ENCODE measurements at regions not wholly inside any gene's neighbourhood (a gene's known extent, or its start where the extent isn't known, plus 50 kb on each side); places are given as distances from the start of the nearest gene placed in this dataset.
"Not testable (repeated sequence)": the region's sequence is repeated elsewhere in the genome, so short reads cannot be mapped to it uniquely, and the experiment has no call there.

GRCh38 chr22:25409240-25409639, 155.2 kb upstream of the GRK3 start:
- Histone ChIP-seq H3K4me1 (ENCODE audit: insufficient read depth) (no peaks in the 10 kb centered on the region), H3K4me3 (ENCODE audit: low read depth, low read length) (no peak overlapping the region), H3K36me3 (ENCODE audit: insufficient read depth) (no peaks in the 10 kb centered on the region), H3K27ac (ENCODE audit: low read depth) (no peak overlapping the region)
- no peak for DNase-seq (ENCODE audit: extremely low spot score)
- WGBS: 69% methylated on average over 3 of the region's 3 CpGs

DNA sequence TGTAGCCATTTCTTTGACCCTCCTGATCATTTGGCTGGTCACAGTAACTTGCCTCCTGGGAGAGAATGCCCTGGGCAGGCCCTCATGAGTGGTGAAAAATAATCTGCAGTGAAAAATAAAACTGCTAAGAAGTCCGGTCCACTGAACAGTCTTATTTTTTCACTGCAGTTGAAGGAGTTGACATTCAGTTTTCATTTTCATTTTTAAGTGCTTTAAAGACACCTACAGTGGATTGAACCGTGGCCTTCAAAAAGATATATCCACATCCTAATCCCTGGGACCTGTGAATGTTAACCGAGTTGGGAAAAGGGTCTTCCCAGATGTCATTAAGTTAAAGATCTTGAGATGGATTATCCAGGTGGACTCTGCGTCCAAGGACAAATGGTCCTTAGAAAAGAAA, 153.6 kb upstream of the GRK3 start:
- Histone ChIP-seq H3K27ac (ENCODE audit: low read depth) (no peak overlapping the region), H3K4me1 (ENCODE audit: insufficient read depth) (no peaks in the 10 kb centered on the region), H3K4me3 (ENCODE audit: low read depth, low read length) (no peak overlapping the region), H3K36me3 (ENCODE audit: insufficient read depth) (no peaks in the 10 kb centered on the region)
- 86% methylated on average over 4 of the region's 4 CpGs for WGBS
- no peak for DNase-seq (ENCODE audit: extremely low spot score)

- DNase-seq (ENCODE audit: extremely low spot score): no peak
- 100% methylated on average over 1 of the region's 1 CpG for WGBS
- H3K27ac ChIP-seq (ENCODE audit: low read depth): no peak overlapping the region
- H3K4me1 ChIP-seq (ENCODE audit: insufficient read depth): no peaks in the 10 kb centered on the region
- H3K4me3 ChIP-seq (ENCODE audit: low read depth, low read length): no peak overlapping the region
- H3K36me3 ChIP-seq (ENCODE audit: insufficient read depth): no peaks in the 10 kb centered on the region
These were observed 150.9 kb upstream of the GRK3 start for GRCh38 chr22:25413620-25414019.

DNA sequence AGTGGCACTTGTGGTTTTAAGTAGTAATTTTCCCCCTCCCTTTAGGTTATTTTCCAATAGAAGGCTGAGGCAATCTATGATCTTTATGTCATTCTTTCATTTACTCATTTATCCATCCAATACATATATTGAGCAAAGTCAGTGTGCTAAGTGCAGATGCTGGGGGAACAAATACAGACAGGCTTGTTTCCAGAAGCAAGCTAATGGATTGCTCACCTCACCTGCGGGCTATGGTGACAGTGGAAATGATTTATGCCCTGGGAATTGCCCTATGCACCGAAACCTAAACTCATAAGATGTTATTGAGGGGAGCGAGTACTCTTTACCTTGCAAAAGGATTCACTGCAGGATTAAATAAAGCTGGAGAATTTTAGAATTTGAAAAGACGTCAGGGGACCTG, 148.7 kb upstream of the GRK3 start:
- not testable (repeated sequence) for H3K4me3 ChIP-seq (ENCODE audit: low read depth, low read length); H3K4me1 ChIP-seq (ENCODE audit: insufficient read depth); DNase-seq (ENCODE audit: extremely low spot score); H3K27ac ChIP-seq (ENCODE audit: low read depth); H3K36me3 ChIP-seq (ENCODE audit: insufficient read depth)
- 49% methylated on average over 4 of the region's 4 CpGs for WGBS

- DNase-seq (ENCODE audit: extremely low spot score); H3K27ac ChIP-seq (ENCODE audit: low read depth); H3K4me1 ChIP-seq (ENCODE audit: insufficient read depth); H3K4me3 ChIP-seq (ENCODE audit: low read depth, low read length); H3K36me3 ChIP-seq (ENCODE audit: insufficient read depth): not testable (repeated sequence)
- WGBS: 89% methylated on average over 2 of the region's 2 CpGs
These were observed 146.6 kb upstream of the GRK3 start for GRCh38 chr22:25417826-25418225.

GRCh38 chr22:25419247-25420113, 145.0 kb upstream of the GRK3 start:
- WGBS: 8% methylated on average over 25 of the region's 25 CpGs
- Histone ChIP-seq H3K4me1 (ENCODE audit: insufficient read depth) (no peaks in the 10 kb centered on the region), H3K27ac (ENCODE audit: low read depth) (no peak overlapping the region), H3K4me3 (ENCODE audit: low read depth, low read length) (no peak overlapping the region), H3K36me3 (ENCODE audit: insufficient read depth) (no peaks in the 10 kb centered on the region)
- DNase-seq (ENCODE audit: extremely low spot score): no peak

GRCh38 chr22:25420114-25420441, 144.4 kb upstream of the GRK3 start:
- H3K27ac ChIP-seq (ENCODE audit: low read depth); H3K36me3 ChIP-seq (ENCODE audit: insufficient read depth); H3K4me1 ChIP-seq (ENCODE audit: insufficient read depth); DNase-seq (ENCODE audit: extremely low spot score); H3K4me3 ChIP-seq (ENCODE audit: low read depth, low read length): not testable (repeated sequence)
- WGBS: 38% methylated on average over 6 of the region's 6 CpGs

DNA sequence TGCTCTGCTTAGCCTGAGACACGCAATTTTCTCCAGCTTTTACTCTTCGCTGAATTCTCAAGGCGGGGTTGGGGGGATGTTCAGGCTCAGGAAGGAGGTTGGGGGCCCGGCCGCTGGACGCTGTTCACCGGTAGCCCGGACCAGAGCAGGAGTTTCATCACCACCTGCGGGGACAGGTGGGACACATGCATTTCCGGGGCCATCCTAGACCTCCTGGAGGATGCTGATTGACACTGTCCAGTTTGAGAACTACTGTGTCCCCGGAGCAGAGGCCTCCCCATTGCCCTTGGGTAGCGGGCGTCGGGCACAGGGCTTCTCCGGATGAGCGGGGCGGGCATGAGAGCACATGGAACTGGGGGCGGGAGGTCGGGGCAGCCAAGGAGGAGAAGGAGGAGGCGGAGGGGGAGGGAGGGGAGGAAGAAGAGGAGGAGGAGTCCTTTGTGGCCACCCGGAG, 144.0 kb upstream of the GRK3 start:
- Histone ChIP-seq H3K27ac (ENCODE audit: low read depth) (no peak overlapping the region), H3K4me1 (ENCODE audit: insufficient read depth) (no peaks in the 10 kb centered on the region), H3K4me3 (ENCODE audit: low read depth, low read length) (no peak overlapping the region), H3K36me3 (ENCODE audit: insufficient read depth) (no peaks in the 10 kb centered on the region)
- WGBS: 17% methylated on average over 21 of the region's 21 CpGs
- DNase-seq (ENCODE audit: extremely low spot score): no peak

DNA sequence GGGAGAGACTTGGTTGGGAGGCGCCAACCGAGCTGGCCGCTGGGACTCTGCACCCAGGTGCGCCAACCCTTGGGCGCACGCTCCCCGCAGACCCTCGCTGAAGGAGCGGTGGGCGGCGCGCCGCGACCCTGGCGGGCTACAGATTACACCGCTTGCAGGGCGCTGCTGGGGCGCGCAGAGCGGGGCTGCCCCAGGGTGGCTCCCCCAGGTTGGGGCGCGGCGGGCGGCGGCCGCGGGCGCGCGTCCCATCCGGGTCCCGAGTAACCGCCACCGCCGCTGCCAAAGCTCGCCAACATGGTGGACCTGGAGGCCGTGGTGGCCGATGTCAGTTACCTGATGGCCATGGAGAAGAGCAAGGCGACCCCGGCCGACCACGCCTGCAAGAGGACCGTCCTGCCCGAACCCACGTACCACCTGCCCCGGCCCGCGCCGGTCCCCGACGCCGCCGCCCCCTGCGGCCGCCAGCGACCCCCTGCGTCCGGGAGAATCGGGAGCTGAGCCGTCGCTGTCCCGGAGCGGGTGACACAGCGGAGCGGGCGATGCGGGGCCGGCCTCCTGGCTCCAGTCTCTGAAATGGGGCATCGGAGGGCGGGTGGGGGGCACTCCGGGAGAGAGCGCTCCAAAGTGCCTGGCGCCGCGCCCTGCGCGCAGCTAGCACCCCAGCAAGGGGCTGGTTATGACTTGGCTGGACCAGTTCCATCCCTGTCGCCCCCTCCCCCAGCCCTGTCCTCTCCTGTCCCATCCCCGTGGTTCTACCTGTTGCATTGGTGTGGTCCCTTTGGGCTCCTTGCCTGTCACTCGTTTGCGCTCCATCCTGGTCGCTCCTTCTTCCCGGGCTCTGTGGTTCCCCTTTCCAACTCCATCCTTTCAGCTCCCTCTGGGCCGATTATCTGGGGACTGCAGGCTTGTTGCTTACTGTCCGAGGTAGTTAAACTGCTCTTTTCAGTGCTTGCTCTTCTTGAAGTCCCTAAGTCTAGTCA, 143.3 kb upstream of the GRK3 start:
- Histone ChIP-seq H3K36me3 (ENCODE audit: insufficient read depth) (no peaks in the 10 kb centered on the region), H3K27ac (ENCODE audit: low read depth) (no peak overlapping the region), H3K4me1 (ENCODE audit: insufficient read depth) (no peaks in the 10 kb centered on the region), H3K4me3 (ENCODE audit: low read depth, low read length) (peak overlapping the region; percentile 34)
- DNase-seq (ENCODE audit: extremely low spot score): no peak
- 1% methylated on average over 85 of the region's 85 CpGs for WGBS

GRCh38 chr22:25426530-25427308, 137.8 kb upstream of the GRK3 start:
- not testable (repeated sequence) for H3K4me3 ChIP-seq (ENCODE audit: low read depth, low read length); H3K27ac ChIP-seq (ENCODE audit: low read depth); H3K4me1 ChIP-seq (ENCODE audit: insufficient read depth); DNase-seq (ENCODE audit: extremely low spot score); H3K36me3 ChIP-seq (ENCODE audit: insufficient read depth)
- 66% methylated on average over 10 of the region's 10 CpGs for WGBS

- H3K27ac ChIP-seq (ENCODE audit: low read depth); H3K36me3 ChIP-seq (ENCODE audit: insufficient read depth); DNase-seq (ENCODE audit: extremely low spot score); H3K4me1 ChIP-seq (ENCODE audit: insufficient read depth); H3K4me3 ChIP-seq (ENCODE audit: low read depth, low read length): not testable (repeated sequence)
- WGBS: 90% methylated on average over 4 of the region's 6 CpGs
These were observed 132.7 kb upstream of the GRK3 start for GRCh38 chr22:25431637-25432342.

GRCh38 chr22:25433381-25433970, 131.0 kb upstream of the GRK3 start:
- WGBS: 67% methylated on average over 8 of the region's 8 CpGs
- not testable (repeated sequence) for H3K36me3 ChIP-seq (ENCODE audit: insufficient read depth); H3K27ac ChIP-seq (ENCODE audit: low read depth); H3K4me1 ChIP-seq (ENCODE audit: insufficient read depth); H3K4me3 ChIP-seq (ENCODE audit: low read depth, low read length); DNase-seq (ENCODE audit: extremely low spot score)

All from urinary bladder (tissue), 3 donors.